ENCODE measurements at regions not wholly inside any gene's neighbourhood (a gene's known extent, or its start where the extent isn't known, plus 50 kb on each side); places are given as distances from the start of the nearest gene placed in this dataset.

GRCh38 chr5:158552241-158552640, 547.5 kb downstream of the EBF1 start:
- DNase-seq = no peak

- DNase-seq = no peak
Observed at GRCh38 chr5:158549311-158549710, 550.4 kb downstream of the EBF1 start.

DNA sequence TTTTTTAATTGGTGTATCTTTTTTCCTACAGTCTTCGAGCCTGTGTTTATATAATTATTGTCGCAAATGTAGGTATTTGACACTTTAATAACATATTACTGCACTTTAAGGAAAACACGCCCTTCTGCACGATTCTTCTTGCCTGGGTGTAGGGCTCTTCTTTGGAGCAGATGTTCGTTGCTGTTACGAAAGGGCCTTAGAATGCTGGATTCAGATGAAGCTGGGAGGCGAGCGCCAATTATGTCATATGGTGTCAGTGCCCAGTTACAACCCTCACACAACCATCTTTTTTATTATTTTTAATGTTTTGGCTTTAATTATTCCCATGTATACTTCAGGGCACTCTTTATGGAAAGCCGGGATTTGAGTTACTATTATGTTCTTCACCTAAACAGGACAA, 553.0 kb downstream of the EBF1 start:
- DNase-seq = no peak

- no peak for DNase-seq
Observed at GRCh38 chr5:158545949-158546530, 553.7 kb downstream of the EBF1 start.

DNA sequence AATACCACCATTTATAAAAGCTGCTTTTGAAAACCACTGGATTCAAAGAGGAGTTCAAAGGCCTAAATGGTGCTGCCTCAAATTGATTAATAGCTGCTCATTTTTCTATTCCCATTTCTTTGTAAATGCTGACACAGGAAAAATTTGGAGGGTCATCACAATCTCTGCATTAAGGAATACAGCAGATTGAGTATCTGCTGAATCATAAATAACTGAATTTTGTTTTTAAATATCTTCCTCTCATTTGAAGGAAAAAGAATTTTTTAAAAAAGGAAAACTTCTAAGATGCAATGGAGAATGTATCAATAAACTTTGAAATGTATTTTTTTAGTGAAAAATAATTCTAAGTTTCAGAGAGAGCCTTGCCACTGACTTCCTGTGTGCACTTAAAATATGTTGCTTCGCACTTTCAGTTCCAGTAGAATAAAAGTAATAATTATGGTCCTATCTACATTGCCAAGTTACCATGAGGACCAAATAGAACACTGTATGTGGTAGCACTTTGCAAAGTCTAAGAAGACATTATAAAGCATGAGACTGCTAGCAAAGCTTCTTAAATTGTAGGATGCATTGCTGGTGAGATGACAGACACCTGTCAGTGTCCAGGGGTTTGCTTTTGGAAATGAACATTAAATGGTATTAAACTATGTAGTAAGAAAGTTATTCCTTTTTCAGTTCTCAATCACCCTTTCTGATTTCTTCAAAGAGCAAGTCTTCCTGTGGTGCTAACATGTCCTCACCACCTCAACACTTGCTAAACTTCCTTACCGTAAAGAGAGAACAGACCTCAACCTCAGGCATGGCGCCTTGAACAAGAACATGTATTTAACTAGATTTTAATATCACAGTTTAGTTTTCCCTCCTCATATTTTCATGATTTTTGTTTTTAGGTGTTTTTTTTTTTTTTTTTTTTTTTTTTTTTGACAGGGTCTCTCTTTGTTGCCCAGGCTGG, 555.1 kb downstream of the EBF1 start:
- DNase-seq = no peak

GRCh38 chr5:158543539-158544387, 556.0 kb downstream of the EBF1 start:
- peak; percentile 36 for DNase-seq

DNA sequence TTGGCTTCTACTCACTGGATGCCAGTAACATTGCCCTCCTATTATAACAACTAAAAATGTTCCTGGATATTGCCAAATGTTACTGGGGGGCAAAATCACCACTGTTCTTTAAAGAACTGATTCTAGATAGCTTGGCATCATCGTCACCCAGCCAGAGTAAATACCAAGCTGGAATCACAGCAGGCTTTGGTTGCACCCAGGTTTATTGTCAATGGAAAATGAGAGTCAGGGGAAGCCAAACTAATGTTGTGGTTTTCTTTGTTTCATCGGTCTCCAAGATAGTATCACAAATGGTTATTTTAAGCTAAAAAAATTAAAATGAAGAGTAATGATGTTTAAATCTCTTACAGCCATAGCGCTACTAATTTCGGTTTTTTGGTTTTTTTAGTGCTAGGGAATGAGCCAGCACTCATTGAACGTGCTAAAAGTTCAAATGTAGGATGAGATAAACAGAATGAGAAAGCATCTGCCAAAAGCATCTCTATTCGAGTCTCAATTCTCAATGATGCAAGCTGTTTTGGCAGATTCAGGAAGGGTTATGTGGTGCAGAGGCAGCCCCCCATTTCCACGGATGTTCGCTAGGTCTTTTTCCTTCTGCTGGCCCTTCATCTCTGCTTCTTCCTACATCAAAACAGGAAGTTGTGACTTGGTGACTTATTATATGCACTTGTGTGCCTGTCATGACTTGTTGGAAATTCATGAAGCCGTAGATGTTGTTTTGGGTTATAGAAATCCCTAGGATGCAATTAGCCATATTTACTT, 558.0 kb downstream of the EBF1 start:
- DNase-seq = no peak

DNA sequence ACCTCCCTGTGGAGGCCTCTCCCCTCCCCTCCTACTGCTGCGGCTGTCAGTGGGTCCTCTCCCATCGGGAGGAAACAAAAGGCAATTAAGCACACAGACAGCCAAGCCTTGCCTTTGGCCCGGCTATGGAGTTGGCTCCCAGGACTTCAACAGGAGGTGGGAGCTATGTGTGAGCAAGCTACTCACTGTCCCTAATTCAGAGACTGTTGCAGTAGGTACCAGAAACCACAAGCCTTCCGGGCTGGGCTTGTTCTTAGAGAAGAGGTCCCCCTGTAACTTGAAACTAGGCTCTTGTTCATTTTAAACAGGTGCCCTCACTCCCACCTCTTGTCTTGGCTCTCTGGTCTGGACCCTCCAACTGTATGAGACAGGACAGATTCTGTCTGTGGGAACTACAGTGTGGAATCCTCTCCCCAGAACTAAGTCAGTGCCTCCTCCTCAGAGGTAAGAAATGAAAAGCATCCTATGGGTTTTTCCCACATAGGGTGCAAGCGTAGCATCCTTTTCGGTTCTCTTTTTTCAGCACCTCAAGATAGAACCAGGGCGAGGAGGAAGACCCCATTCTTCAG, 561.1 kb downstream of the EBF1 start:
- no peak for DNase-seq

DNA sequence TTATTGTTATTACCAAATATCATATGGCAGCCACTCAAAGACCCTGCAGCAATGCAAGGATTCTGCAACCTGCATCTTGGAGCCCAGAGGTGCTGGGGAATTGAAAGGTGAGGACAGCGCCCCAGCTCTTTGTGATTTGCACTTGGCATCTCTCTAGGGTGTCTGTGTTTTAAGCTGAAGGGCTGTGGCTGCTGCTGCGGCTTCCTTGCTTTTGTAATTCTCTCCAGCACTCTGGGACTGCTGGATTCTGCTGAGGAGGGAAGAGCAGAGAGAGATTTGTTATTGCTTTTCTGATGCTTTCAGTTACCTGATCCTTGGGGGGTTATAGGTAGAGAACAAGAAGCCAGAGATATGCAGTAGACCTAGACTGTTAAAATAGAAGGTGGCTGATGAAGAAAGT, 562.4 kb downstream of the EBF1 start:
- DNase-seq = no peak

DNA sequence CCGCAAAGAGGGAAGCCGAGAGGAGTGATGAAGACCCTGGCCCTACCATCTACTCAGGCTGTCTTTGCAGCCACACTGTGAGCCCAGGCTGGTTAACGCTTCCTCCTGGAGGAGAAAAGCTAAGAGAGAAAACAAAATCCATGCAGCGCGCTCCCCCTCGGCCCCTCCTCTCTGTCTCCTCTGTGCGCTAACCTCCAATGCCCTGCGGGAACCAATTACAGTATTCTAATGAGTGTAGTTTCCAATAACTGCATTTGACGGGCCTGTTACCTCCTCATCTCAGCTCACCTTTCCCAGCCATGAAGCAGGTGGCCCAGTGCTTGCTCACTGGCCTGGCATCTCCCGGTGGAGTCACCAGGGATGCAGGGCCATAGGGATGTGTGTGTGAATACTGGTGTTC, 565.5 kb downstream of the EBF1 start:
- no peak for DNase-seq

DNA sequence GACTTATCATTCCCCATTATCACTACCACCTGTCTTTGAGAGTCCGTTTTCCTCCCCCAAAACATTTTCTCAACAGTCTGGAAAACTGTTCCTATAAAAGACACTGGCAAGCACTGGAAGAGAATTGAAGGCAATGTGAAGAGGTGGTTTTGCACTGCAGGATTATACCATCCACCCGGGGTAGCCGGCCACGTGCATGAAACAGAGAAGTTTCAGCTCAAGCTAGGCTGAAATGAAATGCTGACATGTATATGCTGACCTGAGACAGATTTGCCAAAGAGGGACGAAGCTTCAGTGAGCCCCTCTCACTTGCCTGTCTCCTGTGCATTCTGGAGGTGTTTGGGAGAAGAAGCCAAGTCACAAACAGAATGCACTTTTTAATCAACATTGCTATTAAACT, 567.0 kb downstream of the EBF1 start:
- DNase-seq = no peak

- no peak for DNase-seq
Observed at GRCh38 chr5:158531860-158532259, 567.9 kb downstream of the EBF1 start.

GRCh38 chr5:158530115-158530514, 569.6 kb downstream of the EBF1 start:
- no peak for DNase-seq

- DNase-seq = no peak
Observed at GRCh38 chr5:158529454-158529853, 570.3 kb downstream of the EBF1 start.

DNA sequence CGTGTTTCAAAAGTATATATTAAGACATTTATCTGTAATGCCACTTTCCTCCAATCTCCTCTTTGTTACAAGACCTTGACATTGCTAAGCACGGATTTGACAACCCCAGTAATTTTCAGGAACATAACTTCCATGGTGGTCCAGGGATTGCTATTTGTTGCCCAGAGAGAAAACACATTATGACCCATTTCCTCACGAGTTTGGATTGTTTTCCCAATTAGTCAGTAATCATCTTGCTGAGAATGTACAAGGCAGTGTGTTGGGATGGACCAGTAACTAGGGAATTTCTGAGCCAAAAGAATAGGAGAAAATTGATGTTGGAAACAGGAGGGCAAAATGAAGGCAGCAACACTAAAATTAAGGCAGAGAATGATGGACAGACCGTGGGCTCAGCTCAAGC, 574.1 kb downstream of the EBF1 start:
- no peak for DNase-seq

- no peak for DNase-seq
Observed at GRCh38 chr5:158524070-158524469, 575.6 kb downstream of the EBF1 start.

DNA sequence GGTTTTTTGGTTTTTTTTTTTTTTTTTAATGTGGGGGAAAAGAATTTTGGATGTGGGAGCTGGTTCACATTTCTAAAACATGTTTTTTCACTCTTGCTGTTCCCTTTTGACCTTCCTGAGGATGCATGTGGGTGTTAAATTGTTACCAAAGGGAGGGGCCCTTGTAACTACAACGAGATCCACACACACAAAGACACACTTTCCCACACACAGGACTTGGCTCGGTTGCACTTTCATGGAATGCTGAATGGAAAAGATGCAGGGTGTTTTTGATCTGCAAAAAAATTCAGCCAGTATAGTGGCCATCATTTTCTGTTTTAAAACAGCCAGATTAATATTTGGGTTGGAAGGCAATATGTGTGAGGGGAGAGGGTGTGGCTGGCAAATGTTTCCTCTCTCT, 576.9 kb downstream of the EBF1 start:
- no peak for DNase-seq

DNA sequence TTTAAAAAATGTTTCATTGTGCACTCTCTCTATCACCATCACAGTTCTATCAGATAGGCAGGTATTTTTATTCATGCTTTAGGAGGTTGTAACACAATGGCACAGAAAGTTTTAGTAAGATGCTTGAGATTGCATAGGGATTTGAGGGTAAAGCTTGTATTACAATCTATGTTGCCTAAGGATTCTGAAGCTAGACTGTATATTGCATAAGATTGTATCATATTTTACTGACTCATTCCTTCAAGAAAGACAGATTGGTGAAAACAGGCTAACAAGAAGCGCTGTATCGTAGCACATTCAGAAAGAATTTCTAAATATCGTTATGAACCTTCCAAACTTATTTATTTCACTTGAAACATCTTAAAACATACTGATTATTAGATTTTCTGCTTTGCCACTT, 577.7 kb downstream of the EBF1 start:
- no peak for DNase-seq

- no peak for DNase-seq
Observed at GRCh38 chr5:158519433-158520021, 580.2 kb downstream of the EBF1 start.

DNA sequence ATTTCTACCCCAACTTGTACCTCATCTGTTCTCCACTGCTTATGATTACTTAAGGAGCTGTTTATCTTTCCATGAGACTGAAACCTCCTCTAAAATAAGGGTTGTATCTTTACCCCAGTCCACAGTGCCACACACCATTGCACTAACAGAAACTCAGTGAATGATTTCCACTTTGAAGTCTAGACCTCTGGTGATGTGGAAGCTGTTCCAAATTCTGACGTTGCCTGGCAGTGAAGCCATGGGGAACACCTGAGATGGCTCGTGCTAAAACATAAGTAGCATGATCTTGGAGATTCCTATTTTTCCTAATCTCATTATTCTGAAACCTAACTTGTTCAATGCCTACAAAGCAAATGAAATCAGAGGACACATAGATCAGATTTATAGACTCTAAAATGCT, 583.2 kb downstream of the EBF1 start:
- no peak for DNase-seq

- DNase-seq = no peak
Observed at GRCh38 chr5:158514986-158515359, 584.7 kb downstream of the EBF1 start.

GRCh38 chr5:158514319-158514985, 585.3 kb downstream of the EBF1 start:
- no peak for DNase-seq

All from SHP77 treated with DMSO at 0.1 percent for 48 hours (cell line).